WERI-Rb-1 (cell line): ENCODE measurements at regions not wholly inside any gene's neighbourhood (a gene's known extent, or its start where the extent isn't known, plus 50 kb on each side); places are given as distances from the start of the nearest gene placed in this dataset.

Experiments
- DNase-seq: peaks from one replicate; pipeline ENCODE4 v3.0.0-alpha.2; 2020
- H3K27ac ChIP-seq: fragments of 250-450 bp; sonication (Bioruptor Pico); 2 replicates; pipeline ENCODE4 v1.5.1; 2020; ENCODE audit warnings: mild to moderate bottlenecking, moderate library complexity
- H3K27me3 ChIP-seq: fragments of 250-450 bp; sonication (Bioruptor Pico); 2 replicates; pipeline ENCODE4 v1.5.1; 2021; ENCODE audit warnings: mild to moderate bottlenecking, low read depth, moderate library complexity; ENCODE audit not compliant: insufficient read depth, severe bottlenecking
- H3K36me3 ChIP-seq: fragments of 250-450 bp; sonication (Bioruptor Pico); 2 replicates; pipeline ENCODE4 v1.5.1; 2020; ENCODE audit warnings: mild to moderate bottlenecking, moderate library complexity
- H3K4me3 ChIP-seq: 2 replicates; pipeline ENCODE4 v1.5.1; 2011; ENCODE audit warnings: low read depth, mild to moderate bottlenecking, control low read depth, low read length
- H3K9me3 ChIP-seq: fragments of 250-450 bp; sonication (Bioruptor Pico); 2 replicates; pipeline ENCODE4 v1.5.1; 2021; ENCODE audit warnings: mild to moderate bottlenecking, moderate library complexity; ENCODE audit not compliant: severe bottlenecking
- CTCF ChIP-seq: IDR thresholded peaks from 2 replicates; pipeline ENCODE4 v1.5.1; 2011; ENCODE audit warnings: low read depth, mild to moderate bottlenecking, control low read depth, inconsistent platforms, low read length

- Histone ChIP-seq H3K27ac (no peak overlapping the region), H3K4me3 (no peak overlapping the region), H3K27me3 (peaks cover 36% of the 10 kb centered on the region), H3K36me3 (no peaks in the 10 kb centered on the region), H3K9me3 (no peaks in the 10 kb centered on the region)
- no peak for TF ChIP-seq CTCF
- DNase-seq, result no peak
These were observed 389.6 kb downstream of the MFSD1 start for GRCh38 chr3:159191447-159191846.

- Histone ChIP-seq H3K27me3 (peaks cover 26% of the 10 kb centered on the region), H3K9me3 (peaks cover 4% of the 10 kb centered on the region), H3K36me3 (no peaks in the 10 kb centered on the region), H3K4me3 (no peak overlapping the region), H3K27ac (no peak overlapping the region)
- no peak for DNase-seq
- no peak for TF ChIP-seq CTCF
These were observed 394.5 kb downstream of the MFSD1 start for GRCh38 chr3:159196359-159196758.

DNA sequence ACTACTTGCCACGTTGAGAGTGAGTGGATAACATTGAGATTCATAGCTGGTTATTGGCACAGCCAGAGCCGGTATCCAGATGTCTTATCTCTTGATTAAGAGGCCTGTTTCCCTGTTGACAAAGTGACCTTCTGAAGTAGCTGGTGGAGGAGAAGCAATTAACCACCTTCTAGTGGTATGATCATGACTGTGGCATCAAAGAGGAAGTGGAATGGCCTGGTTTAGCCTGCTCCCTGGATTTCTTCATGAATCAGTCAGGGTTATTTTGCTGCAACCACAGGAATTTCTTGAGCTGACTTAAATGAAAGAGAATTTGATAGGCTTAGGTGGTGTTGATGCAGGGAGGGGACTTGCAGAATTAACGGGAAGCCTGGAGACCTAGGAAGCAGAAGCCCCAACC lies 398.3 kb downstream of the MFSD1 start:
- Histone ChIP-seq H3K27me3 (peaks cover 23% of the 10 kb centered on the region), H3K4me3 (no peak overlapping the region), H3K36me3 (no peaks in the 10 kb centered on the region), H3K9me3 (peaks cover 4% of the 10 kb centered on the region), H3K27ac (no peak overlapping the region)
- no peak for TF ChIP-seq CTCF
- no peak for DNase-seq

DNA sequence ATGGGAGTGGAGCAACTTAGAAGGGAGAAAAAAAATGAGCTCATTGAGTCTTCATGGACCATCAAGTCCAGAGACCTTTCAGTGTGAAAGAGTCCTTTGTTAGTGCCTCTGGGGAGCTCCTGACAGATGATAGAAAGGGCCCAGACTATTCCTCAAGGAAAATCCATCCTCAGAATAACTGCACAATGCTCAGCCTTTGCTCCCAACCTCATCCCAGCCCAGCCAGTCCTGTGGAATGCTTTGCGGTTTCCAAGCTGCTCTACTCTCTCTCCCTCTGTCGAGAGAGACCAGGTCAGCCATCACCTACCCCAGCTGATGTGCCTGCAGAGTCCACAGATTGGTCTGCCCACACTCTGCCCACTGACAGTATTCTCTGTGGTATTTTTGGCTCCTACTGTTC lies 406.2 kb downstream of the MFSD1 start:
- Histone ChIP-seq H3K27me3 (peaks cover 17% of the 10 kb centered on the region), H3K9me3 (no peaks in the 10 kb centered on the region), H3K27ac (no peak overlapping the region), H3K4me3 (no peak overlapping the region), H3K36me3 (no peaks in the 10 kb centered on the region)
- DNase-seq, result no peak
- TF ChIP-seq CTCF, result no peak

- peaks cover 15% of the 10 kb centered on the region for H3K27me3 ChIP-seq
- no peak for TF ChIP-seq CTCF
- no peak for DNase-seq
- no peak overlapping the region for H3K4me3 ChIP-seq
- no peaks in the 10 kb centered on the region for H3K9me3 ChIP-seq
- no peak overlapping the region for H3K27ac ChIP-seq
- H3K36me3 ChIP-seq, result no peaks in the 10 kb centered on the region
These were observed 407.6 kb downstream of the MFSD1 start for GRCh38 chr3:159209459-159209858.

GRCh38 chr3:159210336-159210735 lies 408.5 kb downstream of the MFSD1 start:
- H3K4me3 ChIP-seq, result no peak overlapping the region
- no peaks in the 10 kb centered on the region for H3K36me3 ChIP-seq
- H3K27me3 ChIP-seq, result peaks cover 21% of the 10 kb centered on the region
- no peak for DNase-seq
- H3K9me3 ChIP-seq, result no peaks in the 10 kb centered on the region
- no peak overlapping the region for H3K27ac ChIP-seq
- no peak for TF ChIP-seq CTCF
